ENCODE measurements at regions not wholly inside any gene's neighbourhood (a gene's known extent, or its start where the extent isn't known, plus 50 kb on each side); places are given as distances from the start of the nearest gene placed in this dataset.
A peak's percentile ranks its signal among the peaks of the same experiment; 100 is the strongest.

- no peak for DNase-seq (ENCODE audit: low spot score in 2 of 2)
- Histone ChIP-seq H3K9me3 (no peaks in the 10 kb centered on the region), H3K36me3 (no peaks in the 10 kb centered on the region), H3K27me3 (no peaks in the 10 kb centered on the region), H3K4me3 (peak overlapping the region in 2 of 3 donors; percentile 3 to 23), H3K27ac (peak overlapping the region; percentile 52 to 68), H3K4me1 (no peaks in the 10 kb centered on the region)
- intact Hi-C loops (cut with DNase I; ENCODE audit: low total_unique reads) = no loop called here
- TF ChIP-seq POLR2AphosphoS5 (IDR thresholded peaks at IDR 0.05) (no peak), POLR2A (IDR thresholded peaks at IDR 0.05) (no peak), CTCF (IDR thresholded peaks at IDR 0.05) (no peak)
These were observed 257.7 kb downstream of the SPRY2 start for GRCh38 chr13:80083081-80083852.

- Histone ChIP-seq H3K4me3 (no peak overlapping the region), H3K27ac (peak overlapping the region in 1 of 2 donors; percentile 68), H3K9me3 (no peaks in the 10 kb centered on the region), H3K4me1 (no peaks in the 10 kb centered on the region), H3K27me3 (no peaks in the 10 kb centered on the region), H3K36me3 (no peaks in the 10 kb centered on the region)
- DNase-seq (ENCODE audit: low spot score in 2 of 2) = no peak
- TF ChIP-seq POLR2AphosphoS5 (IDR thresholded peaks at IDR 0.05) (no peak), CTCF (IDR thresholded peaks at IDR 0.05) (no peak), POLR2A (IDR thresholded peaks at IDR 0.05) (no peak)
- intact Hi-C loops (cut with DNase I; ENCODE audit: low total_unique reads) = no loop called here
These were observed 258.4 kb downstream of the SPRY2 start for GRCh38 chr13:80082396-80083080.

GRCh38 chr13:80074811-80075210 is 266.1 kb downstream of the SPRY2 start:
- DNase-seq (ENCODE audit: low spot score in 2 of 2) = no peak
- no peak for TF ChIP-seq CTCF (IDR thresholded peaks at IDR 0.05)
- no peak for TF ChIP-seq POLR2AphosphoS5 (IDR thresholded peaks at IDR 0.05)
- TF ChIP-seq POLR2A (IDR thresholded peaks at IDR 0.05) = no peak
- no peaks in the 10 kb centered on the region for H3K27me3 ChIP-seq
- intact Hi-C loops (cut with DNase I; ENCODE audit: low total_unique reads) = no loop called here
- no peak overlapping the region for H3K4me3 ChIP-seq
- H3K9me3 ChIP-seq = no peaks in the 10 kb centered on the region
- no peak overlapping the region for H3K27ac ChIP-seq
- H3K4me1 ChIP-seq = no peaks in the 10 kb centered on the region
- H3K36me3 ChIP-seq = no peaks in the 10 kb centered on the region

- intact Hi-C loops (cut with DNase I; ENCODE audit: low total_unique reads) = no loop called here
- Histone ChIP-seq H3K9me3 (no peaks in the 10 kb centered on the region), H3K27me3 (no peaks in the 10 kb centered on the region), H3K4me1 (no peaks in the 10 kb centered on the region), H3K36me3 (no peaks in the 10 kb centered on the region), H3K4me3 (no peak overlapping the region), H3K27ac (no peak overlapping the region)
- DNase-seq (ENCODE audit: low spot score in 2 of 2) = no peak
- no peak for TF ChIP-seq CTCF (IDR thresholded peaks at IDR 0.05)
- TF ChIP-seq POLR2A (IDR thresholded peaks at IDR 0.05) = no peak
- TF ChIP-seq POLR2AphosphoS5 (IDR thresholded peaks at IDR 0.05) = no peak
These were observed 266.7 kb downstream of the SPRY2 start for GRCh38 chr13:80074143-80074752.

GRCh38 chr13:80072231-80072630 is 268.7 kb downstream of the SPRY2 start:
- Histone ChIP-seq H3K27ac (no peak overlapping the region), H3K4me1 (no peaks in the 10 kb centered on the region), H3K4me3 (no peak overlapping the region), H3K36me3 (no peaks in the 10 kb centered on the region), H3K27me3 (no peaks in the 10 kb centered on the region), H3K9me3 (no peaks in the 10 kb centered on the region)
- no peak for DNase-seq (ENCODE audit: low spot score in 2 of 2)
- TF ChIP-seq POLR2AphosphoS5 (IDR thresholded peaks at IDR 0.05) (no peak), CTCF (IDR thresholded peaks at IDR 0.05) (no peak), POLR2A (IDR thresholded peaks at IDR 0.05) (no peak)
- intact Hi-C loops (cut with DNase I; ENCODE audit: low total_unique reads) = no loop called here

Measured in breast epithelium (tissue), 4 donors.